ENCODE measurements at regions not wholly inside any gene's neighbourhood (a gene's known extent, or its start where the extent isn't known, plus 50 kb on each side); places are given as distances from the start of the nearest gene placed in this dataset.

DNA sequence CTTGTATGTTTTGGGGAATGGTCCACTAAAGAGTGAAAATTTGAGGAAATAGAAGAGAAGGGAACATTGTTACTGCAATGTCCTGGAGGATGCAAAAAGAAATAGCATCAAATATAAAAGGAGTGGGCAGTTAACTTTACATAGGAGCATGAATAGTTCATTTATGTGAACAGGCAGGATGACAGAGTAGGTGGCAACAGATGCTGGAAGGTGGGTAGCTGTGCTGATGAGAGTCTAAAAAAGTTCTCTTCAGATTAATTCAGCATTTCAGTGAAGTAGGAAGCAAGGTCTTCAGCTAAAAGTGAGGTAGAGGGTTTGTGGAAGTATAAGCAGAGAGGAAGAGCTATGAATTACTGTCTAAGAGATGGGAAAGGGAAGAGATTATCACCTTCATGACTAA lies 276.5 kb downstream of the KIF2B start:
- no peak for TF ChIP-seq RXRA (IDR thresholded peaks at IDR 0.05)
- no peak for TF ChIP-seq GABPA (IDR thresholded peaks at IDR 0.05 in 1 of 2, conservative IDR thresholded peaks at IDR 0.05 in 1 of 2)
- no peak for TF ChIP-seq CTCF (IDR thresholded peaks at IDR 0.05; ENCODE audit: low read depth, low read length, missing input control)
- no peak for TF ChIP-seq TAF1 (conservative IDR thresholded peaks at IDR 0.05)

All from liver (tissue), 3 donors.